ENCODE measurements at regions not wholly inside any gene's neighbourhood (a gene's known extent, or its start where the extent isn't known, plus 50 kb on each side); places are given as distances from the start of the nearest gene placed in this dataset.

- H3K4me1 ChIP-seq (ENCODE audit: control insufficient read depth in 1 of 2, insufficient read depth in 2 of 2, low read length in 2 of 2) = no peaks in the 10 kb centered on the region
- Mint-ChIP-seq H3K36me3 (no peaks in the 10 kb centered on the region), H3K27ac (no peak overlapping the region), H3K27me3 (ENCODE audit: low read depth in 3 of 3) (no peaks in the 10 kb centered on the region), H3K4me1 (no peaks in the 10 kb centered on the region), H3K9me3 (peaks cover 0 to 1% (median 0%) of the 10 kb centered on the region in 7 donors), H3K4me3 (no peak overlapping the region)
- no peak overlapping the region for H3K4me2 ChIP-seq (replicated peaks; ENCODE audit: extremely low read depth, low read length, poor library complexity, severe bottlenecking)
- H3K9ac ChIP-seq (ENCODE audit: insufficient read depth, low read length, poor library complexity, severe bottlenecking) = no peak overlapping the region
- 80% methylated on average over 1 of the region's 5 CpGs for WGBS (ENCODE audit: insufficient coverage)
- no peak for TF ChIP-seq CTCF (IDR thresholded peaks at IDR 0.05)
- no peaks in the 10 kb centered on the region for H3K36me3 ChIP-seq (replicated peaks in 1 of 2; ENCODE audit: control insufficient read depth in 1 of 2, insufficient read depth in 2 of 2, low read length in 2 of 2)
- DNase-seq = no peak
- H4K20me1 ChIP-seq (ENCODE audit: insufficient read depth, low read length) = no peaks in the 10 kb centered on the region
- no peaks in the 10 kb centered on the region for H3K79me2 ChIP-seq (ENCODE audit: insufficient read depth, low read length)
- intact Hi-C loops (cut with micrococcal nuclease) = no loop called here
- H3K27me3 ChIP-seq (ENCODE audit: control insufficient read depth in 2 of 2, insufficient read depth in 2 of 2, low read length in 2 of 2) = no peaks in the 10 kb centered on the region
- no peak overlapping the region for H3K27ac ChIP-seq (ENCODE audit: low read depth in 1 of 2, low read length in 2 of 2)
- no peak overlapping the region for H2AFZ ChIP-seq (ENCODE audit: insufficient read depth, low read depth, low read length, poor library complexity, severe bottlenecking)
- H3K4me3 ChIP-seq (replicated peaks in 1 of 3; ENCODE audit: low read depth in 2 of 3, low read length in 3 of 3) = no peak overlapping the region
- H3K9me3 ChIP-seq (replicated peaks in 1 of 2; ENCODE audit: control insufficient read depth in 1 of 2, insufficient read depth in 1 of 2, low read length in 2 of 2) = no peaks in the 10 kb centered on the region
These were observed 186.8 kb upstream of the SLC27A6 start for GRCh38 chr5:128778474-128778873.

- Histone ChIP-seq H3K27me3 (ENCODE audit: control insufficient read depth in 2 of 2, insufficient read depth in 2 of 2, low read length in 2 of 2) (no peaks in the 10 kb centered on the region), H3K36me3 (replicated peaks in 1 of 2; ENCODE audit: control insufficient read depth in 1 of 2, insufficient read depth in 2 of 2, low read length in 2 of 2) (no peaks in the 10 kb centered on the region), H3K4me3 (replicated peaks in 1 of 3; ENCODE audit: low read depth in 2 of 3, low read length in 3 of 3) (no peak overlapping the region), H3K27ac (ENCODE audit: low read depth in 1 of 2, low read length in 2 of 2) (no peak overlapping the region), H4K20me1 (ENCODE audit: insufficient read depth, low read length) (no peaks in the 10 kb centered on the region), H3K9ac (ENCODE audit: insufficient read depth, low read length, poor library complexity, severe bottlenecking) (no peak overlapping the region), H3K79me2 (ENCODE audit: insufficient read depth, low read length) (no peaks in the 10 kb centered on the region), H2AFZ (ENCODE audit: insufficient read depth, low read depth, low read length, poor library complexity, severe bottlenecking) (no peak overlapping the region), H3K4me1 (ENCODE audit: control insufficient read depth in 1 of 2, insufficient read depth in 2 of 2, low read length in 2 of 2) (no peaks in the 10 kb centered on the region), H3K9me3 (replicated peaks in 1 of 2; ENCODE audit: control insufficient read depth in 1 of 2, insufficient read depth in 1 of 2, low read length in 2 of 2) (no peaks in the 10 kb centered on the region), H3K4me2 (replicated peaks; ENCODE audit: extremely low read depth, low read length, poor library complexity, severe bottlenecking) (no peak overlapping the region)
- no peaks in the 10 kb centered on the region for H3K4me1 Mint-ChIP-seq
- no peak for DNase-seq
- WGBS (ENCODE audit: insufficient coverage) = 100% methylated on average over 1 of the region's 4 CpGs
- H3K4me3 Mint-ChIP-seq = no peak overlapping the region
- H3K27me3 Mint-ChIP-seq (ENCODE audit: low read depth in 3 of 3) = peaks cover 0 to 2% (median 0%) of the 10 kb centered on the region in 3 donors
- peaks cover 0 to 2% (median 0%) of the 10 kb centered on the region in 7 donors for H3K9me3 Mint-ChIP-seq
- no peak overlapping the region for H3K27ac Mint-ChIP-seq
- no peak for TF ChIP-seq CTCF (IDR thresholded peaks at IDR 0.05)
- intact Hi-C loops (cut with micrococcal nuclease) = no loop called here
- H3K36me3 Mint-ChIP-seq = no peaks in the 10 kb centered on the region
These were observed 182.8 kb upstream of the SLC27A6 start for GRCh38 chr5:128782446-128782845.
